ENCODE measurements at regions not wholly inside any gene's neighbourhood (a gene's known extent, or its start where the extent isn't known, plus 50 kb on each side); places are given as distances from the start of the nearest gene placed in this dataset.

DNA sequence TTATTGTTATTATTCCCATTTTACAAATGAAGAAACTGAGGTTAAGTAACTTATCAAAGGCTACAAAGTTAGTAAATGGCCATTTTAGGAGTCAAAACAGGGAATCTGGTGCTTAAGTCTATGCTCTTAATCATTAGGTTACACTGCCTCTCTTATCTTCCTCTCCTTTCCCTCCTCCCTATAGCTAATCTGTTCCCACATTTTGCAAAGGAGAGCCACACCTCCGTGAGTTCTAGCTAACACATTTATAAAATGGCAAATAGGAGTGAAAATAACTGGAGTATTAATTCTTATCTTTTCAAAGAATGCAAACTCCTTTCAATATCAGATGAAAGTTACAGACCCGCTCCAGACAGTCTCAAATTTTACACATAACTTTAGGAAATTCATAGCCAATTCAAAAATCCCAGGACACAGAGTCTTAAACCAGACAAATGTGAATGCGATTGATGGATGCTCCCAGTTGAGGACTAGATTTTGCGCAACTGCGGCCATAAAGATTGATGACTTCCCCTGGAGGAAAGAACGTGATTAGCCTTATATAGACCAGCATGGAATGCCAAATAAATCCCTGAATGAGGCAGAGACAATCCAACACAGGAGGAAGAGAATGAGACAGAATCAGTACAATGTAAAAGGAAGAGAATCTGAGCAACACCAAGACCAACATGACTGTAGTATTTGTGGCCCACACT, 225.0 kb upstream of the ARID2 start:
- Histone ChIP-seq H3K27me3 (ENCODE audit: low read depth) (no peaks in the 10 kb centered on the region), H3K9me3 (replicated peaks) (peaks cover 7% of the 10 kb centered on the region), H3K4me3 (no peak overlapping the region), H3K4me1 (no peaks in the 10 kb centered on the region), H3K27ac (replicated peaks) (no peak overlapping the region), H3K36me3 (no peaks in the 10 kb centered on the region)
- TF ChIP-seq CTCF (IDR thresholded peaks at IDR 0.05; ENCODE audit: borderline replicate concordance), result no peak
- intact Hi-C loops (cut with micrococcal nuclease), result no loop called here
- DNase-seq, result no peak

- no peaks in the 10 kb centered on the region for H3K4me1 ChIP-seq
- H3K36me3 ChIP-seq, result no peaks in the 10 kb centered on the region
- H3K9me3 ChIP-seq (replicated peaks), result peaks cover 7% of the 10 kb centered on the region
- H3K27ac ChIP-seq (replicated peaks), result no peak overlapping the region
- H3K4me3 ChIP-seq, result no peak overlapping the region
- intact Hi-C loops (cut with micrococcal nuclease), result no loop called here
- no peak for DNase-seq
- no peak for TF ChIP-seq CTCF (IDR thresholded peaks at IDR 0.05; ENCODE audit: borderline replicate concordance)
- H3K27me3 ChIP-seq (ENCODE audit: low read depth), result no peaks in the 10 kb centered on the region
Measured at GRCh38 chr12:45509187-45509586, 220.3 kb upstream of the ARID2 start.

DNA sequence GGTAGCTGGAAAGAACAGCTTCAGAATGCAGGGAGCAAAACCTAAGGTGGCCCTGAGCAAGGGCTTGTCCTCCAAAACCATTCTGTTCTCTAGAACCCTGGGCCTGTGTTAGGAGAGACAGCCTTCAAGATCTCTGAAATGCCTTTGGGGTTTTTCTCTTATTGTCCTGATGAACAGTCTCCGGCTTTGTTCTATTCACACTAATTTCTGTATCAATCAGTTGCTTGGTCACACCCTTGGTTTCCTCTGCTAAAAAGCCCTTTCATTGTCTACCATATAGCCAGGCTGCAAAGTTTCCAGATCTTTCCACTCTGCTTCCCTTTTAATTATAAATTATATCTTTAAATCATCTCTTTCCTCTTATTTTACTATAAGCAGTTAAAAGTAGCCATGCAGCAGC, 219.9 kb upstream of the ARID2 start:
- H3K36me3 ChIP-seq, result no peaks in the 10 kb centered on the region
- H3K4me1 ChIP-seq, result no peaks in the 10 kb centered on the region
- no peaks in the 10 kb centered on the region for H3K27me3 ChIP-seq (ENCODE audit: low read depth)
- no peak for TF ChIP-seq CTCF (IDR thresholded peaks at IDR 0.05; ENCODE audit: borderline replicate concordance)
- peaks cover 7% of the 10 kb centered on the region for H3K9me3 ChIP-seq (replicated peaks)
- DNase-seq, result no peak
- intact Hi-C loops (cut with micrococcal nuclease), result no loop called here
- no peak overlapping the region for H3K27ac ChIP-seq (replicated peaks)
- no peak overlapping the region for H3K4me3 ChIP-seq

- Histone ChIP-seq H3K27me3 (ENCODE audit: low read depth) (no peaks in the 10 kb centered on the region), H3K9me3 (replicated peaks) (no peaks in the 10 kb centered on the region), H3K4me3 (no peak overlapping the region), H3K36me3 (no peaks in the 10 kb centered on the region), H3K27ac (replicated peaks) (no peak overlapping the region), H3K4me1 (no peaks in the 10 kb centered on the region)
- intact Hi-C loops (cut with micrococcal nuclease), result no loop called here
- no peak for TF ChIP-seq CTCF (IDR thresholded peaks at IDR 0.05; ENCODE audit: borderline replicate concordance)
- no peak for DNase-seq
Measured at GRCh38 chr12:45517381-45517780, 212.1 kb upstream of the ARID2 start.

DNA sequence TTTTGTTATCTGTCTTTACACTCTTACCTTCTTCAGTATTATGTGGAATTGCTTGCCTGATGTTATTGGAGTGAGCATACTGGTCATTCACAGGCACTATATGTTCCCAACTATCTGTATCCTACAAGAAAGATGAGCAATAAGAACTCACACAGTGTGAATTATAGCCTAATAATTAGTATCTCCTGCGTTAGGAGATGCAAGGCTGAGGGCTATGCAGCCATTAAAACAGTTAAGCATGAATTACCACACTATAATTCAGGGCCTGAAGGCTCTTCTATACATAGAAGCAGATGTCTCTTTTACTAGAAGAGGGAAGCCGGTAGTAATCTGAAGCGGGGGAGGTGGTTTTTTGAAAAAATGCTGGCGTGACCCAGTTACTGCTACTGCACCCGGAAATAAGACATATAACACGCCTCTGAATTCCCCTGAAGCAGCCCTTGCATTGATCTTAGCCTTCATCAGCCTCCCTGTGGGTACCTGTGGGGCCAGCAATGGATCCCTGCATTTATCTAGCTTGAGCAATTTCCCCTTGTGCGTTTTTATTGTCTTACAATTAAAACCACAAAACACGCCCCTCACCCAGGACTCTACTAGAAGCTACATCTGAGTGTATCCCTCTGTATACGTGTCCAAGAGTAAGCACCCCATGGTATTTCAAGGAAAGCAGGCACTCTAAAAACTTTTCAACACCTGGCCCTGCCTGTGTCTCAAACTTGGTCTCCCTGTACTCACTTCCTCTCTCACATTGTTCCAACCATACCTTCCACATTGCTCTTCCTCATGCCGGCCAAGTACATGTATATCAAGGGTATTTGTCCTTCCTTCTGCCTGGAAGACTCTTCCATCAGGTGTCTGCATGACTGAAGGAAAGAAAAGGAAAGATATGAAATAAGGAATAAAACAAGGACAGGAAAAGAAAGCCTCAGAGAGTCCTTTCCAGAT, 210.9 kb upstream of the ARID2 start:
- Histone ChIP-seq H3K27me3 (ENCODE audit: low read depth) (no peaks in the 10 kb centered on the region), H3K4me3 (no peak overlapping the region), H3K9me3 (replicated peaks) (peaks cover 4% of the 10 kb centered on the region), H3K36me3 (no peaks in the 10 kb centered on the region), H3K27ac (replicated peaks) (no peak overlapping the region), H3K4me1 (no peaks in the 10 kb centered on the region)
- intact Hi-C loops (cut with micrococcal nuclease), result no loop called here
- no peak for TF ChIP-seq CTCF (IDR thresholded peaks at IDR 0.05; ENCODE audit: borderline replicate concordance)
- DNase-seq, result no peak

All from left ventricle myocardium inferior (tissue), 1 donor.